GM23338 (cell line): ENCODE measurements at regions not wholly inside any gene's neighbourhood (a gene's known extent, or its start where the extent isn't known, plus 50 kb on each side); places are given as distances from the start of the nearest gene placed in this dataset.

Experiments
- ATAC-seq: fragments of 200-7000 bp; cut with Tn5 transposase; 3 replicates; pipeline ENCODE4 v1.9.1; 2020
- DNase-seq: peaks from one replicate; pipeline ENCODE4 v3.0.0-alpha.2; 2015; ENCODE audit warnings: low spot score
- H2AFZ ChIP-seq: fragments of 200-600 bp; sonication (generic); 2 replicates; pipeline ENCODE4 v1.8.0; 2016; ENCODE audit warnings: antibody characterized with exemption, mild to moderate bottlenecking, moderate library complexity
- H3F3A ChIP-seq: fragments of 200-600 bp; sonication (generic); replicated peaks from 2 replicates; pipeline ENCODE4 v1.8.0; 2017; ENCODE audit warnings: antibody characterized with exemption, mixed run types, low read depth
- H3K27ac ChIP-seq: fragments of 200-600 bp; sonication (generic); 2 replicates; pipeline ENCODE4 v1.6.1; 2016; ENCODE audit warnings: low read depth
- H3K27me3 ChIP-seq: fragments of 200-600 bp; sonication (generic); 2 replicates; pipeline ENCODE4 v1.8.0; 2016; ENCODE audit warnings: mild to moderate bottlenecking, mixed run types, moderate library complexity; ENCODE audit not compliant: insufficient read depth
- H3K36me3 ChIP-seq: fragments of 200-600 bp; sonication (generic); 2 replicates; pipeline ENCODE4 v1.8.0; 2016; ENCODE audit warnings: mild to moderate bottlenecking; ENCODE audit not compliant: insufficient read depth
- H3K4me1 ChIP-seq: fragments of 200-600 bp; sonication (generic); 2 replicates; pipeline ENCODE4 v1.8.0; 2016; ENCODE audit warnings: mild to moderate bottlenecking, moderate library complexity; ENCODE audit not compliant: insufficient read depth
- H3K4me2 ChIP-seq: fragments of 200-600 bp; sonication (generic); 2 replicates; pipeline ENCODE4 v1.7.1; 2017; ENCODE audit warnings: mixed run types
- H3K4me3 ChIP-seq: fragments of 200-600 bp; sonication (generic); 2 replicates; pipeline ENCODE4 v1.6.1; 2016; ENCODE audit warnings: mixed run types
- H3K79me2 ChIP-seq: fragments of 200-600 bp; sonication (generic); replicated peaks from 2 replicates; pipeline ENCODE4 v1.8.0; 2017; ENCODE audit warnings: mild to moderate bottlenecking; ENCODE audit not compliant: insufficient read depth
- H3K9me2 ChIP-seq: fragments of 200-600 bp; sonication (generic); 2 replicates; pipeline ENCODE4 v1.8.0; 2017; ENCODE audit not compliant: insufficient read depth
- H4K20me1 ChIP-seq: fragments of 200-600 bp; sonication (generic); replicated peaks from 2 replicates; pipeline ENCODE4 v1.8.0; 2017; ENCODE audit warnings: mild to moderate bottlenecking; ENCODE audit not compliant: insufficient read depth
- H3K27ac Mint-ChIP-seq: 2 replicates; pipeline ENCODE4 v1.8.0; 2020; ENCODE audit warnings: inconsistent platforms, mild to moderate bottlenecking, moderate library complexity, mixed read lengths
- H3K27me3 Mint-ChIP-seq: 3 replicates; pipeline ENCODE4 v1.8.0; 2022; ENCODE audit warnings: low read depth, mild to moderate bottlenecking, moderate library complexity, mixed read lengths, inconsistent platforms; ENCODE audit not compliant: insufficient read depth, poor library complexity
- H3K36me3 Mint-ChIP-seq: 3 replicates; pipeline ENCODE4 v1.8.0; 2021; ENCODE audit warnings: low read depth, mild to moderate bottlenecking, inconsistent platforms, moderate library complexity, mixed read lengths
- H3K4me1 Mint-ChIP-seq: 3 replicates; pipeline ENCODE4 v1.8.0; 2020; ENCODE audit warnings: mild to moderate bottlenecking, inconsistent platforms, mixed read lengths
- H3K4me3 Mint-ChIP-seq: 3 replicates; pipeline ENCODE4 v1.8.0; 2021; ENCODE audit warnings: moderate library complexity, mild to moderate bottlenecking, inconsistent platforms, mixed read lengths
- H3K9me3 Mint-ChIP-seq: 3 replicates; pipeline ENCODE4 v1.8.0; 2020; ENCODE audit warnings: moderate library complexity, mild to moderate bottlenecking, inconsistent platforms, mixed read lengths
- CREB1 ChIP-seq: fragments of 250-450 bp; sonication (Bioruptor Pico); IDR thresholded peaks from 2 replicates; pipeline ENCODE4 v1.5.0; 2020; ENCODE audit warnings: low read depth, mild to moderate bottlenecking, moderate library complexity
- EZH2 ChIP-seq: fragments of 200-600 bp; sonication (generic); IDR thresholded peaks from one replicate; pipeline ENCODE4 v1.8.0; 2017; ENCODE audit warnings: antibody characterized with exemption, mild to moderate bottlenecking, low read depth; ENCODE audit not compliant: unreplicated experiment
- EZH2phosphoT487 ChIP-seq: fragments of 200-600 bp; sonication (generic); IDR thresholded peaks from one replicate; pipeline ENCODE4 v1.8.1; 2018; ENCODE audit warnings: antibody characterized with exemption; ENCODE audit not compliant: unreplicated experiment
- JUNB ChIP-seq: IDR thresholded peaks from one replicate; pipeline ENCODE4 v1.6.1; 2016; ENCODE audit warnings: antibody characterized with exemption; ENCODE audit not compliant: unreplicated experiment
- NANOG ChIP-seq: IDR thresholded peaks from 2 replicates; pipeline ENCODE4 v1.6.1; 2016; ENCODE audit warnings: antibody characterized with exemption, borderline replicate concordance
- POLR2AphosphoS5 ChIP-seq: IDR thresholded peaks from 2 replicates; pipeline ENCODE4 v1.6.1; 2016; ENCODE audit warnings: antibody characterized with exemption, low read depth
- STAT1 ChIP-seq: IDR thresholded peaks from one replicate; pipeline ENCODE4 v1.6.1; 2016; ENCODE audit warnings: antibody characterized with exemption; ENCODE audit not compliant: unreplicated experiment
- ZNF114 ChIP-seq: fragments of 250-450 bp; sonication (Bioruptor Pico); IDR thresholded peaks from 2 replicates; pipeline ENCODE4 v1.5.0; 2020; ENCODE audit warnings: mild to moderate bottlenecking, moderate library complexity
- ZNF331 ChIP-seq: fragments of 250-450 bp; sonication (Bioruptor Pico); IDR thresholded peaks from 2 replicates; pipeline ENCODE4 v1.5.0; 2020; ENCODE audit warnings: low read depth, mild to moderate bottlenecking, moderate library complexity
- TF ChIP-seq, protein P1 (sequence below): IDR thresholded peaks from one replicate; pipeline ENCODE4 v1.6.1; 2018; ENCODE audit warnings: antibody characterized with exemption; ENCODE audit not compliant: unreplicated experiment
- TF ChIP-seq, protein P2 (sequence below): fragments of 250-450 bp; sonication (Bioruptor Pico); IDR thresholded peaks from 2 replicates; pipeline ENCODE4 v1.5.0; 2020; ENCODE audit warnings: mild to moderate bottlenecking, moderate library complexity
- TF ChIP-seq, protein P3 (sequence below): IDR thresholded peaks from 2 replicates; pipeline ENCODE4 v1.6.1; 2016; ENCODE audit warnings: antibody characterized with exemption
- TF ChIP-seq, protein P4 (sequence below), 2 experiments: fragments of 200-600 bp in 1 of 2; sonication (generic) in 1 of 2; conservative IDR thresholded peaks; 2 replicates each; pipeline versions ENCODE4 v1.5.1 to v1.6.1; 2016 to 2017; ENCODE audit warnings: antibody characterized with exemption in 2 of 2, low read depth in 2 of 2, mild to moderate bottlenecking in 2 of 2, moderate library complexity in 1 of 2

DNA sequence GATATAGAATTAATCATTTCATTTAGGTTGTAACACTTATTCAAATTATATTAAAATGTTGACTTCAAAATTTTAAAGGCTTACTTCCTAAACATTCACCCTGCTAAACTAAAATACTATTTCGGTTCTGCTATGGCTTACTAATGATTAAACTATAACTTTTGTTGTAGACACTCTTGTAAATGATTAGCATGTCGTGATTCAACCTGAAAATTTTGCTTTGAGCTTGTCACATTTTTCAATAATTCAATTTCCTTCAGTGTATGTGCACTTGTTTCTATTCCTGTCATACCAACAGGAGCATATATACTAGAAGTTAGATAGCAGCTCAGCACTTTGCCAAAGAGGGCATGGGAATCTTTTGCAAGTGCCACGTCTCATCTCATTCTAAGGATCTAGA, 1018.8 kb downstream of the AMY1C start:
- no peaks in the 10 kb centered on the region for H3K4me1 ChIP-seq
- no peaks in the 10 kb centered on the region for H3K9me2 ChIP-seq
- H4K20me1 ChIP-seq: no peaks in the 10 kb centered on the region
- H3K27ac ChIP-seq: no peak overlapping the region
- no peaks in the 10 kb centered on the region for H3K27me3 ChIP-seq
- no peaks in the 10 kb centered on the region for H3F3A ChIP-seq
- Mint-ChIP-seq H3K27me3 (no peaks in the 10 kb centered on the region), H3K27ac (no peak overlapping the region), H3K4me1 (no peaks in the 10 kb centered on the region), H3K9me3 (no peaks in the 10 kb centered on the region), H3K36me3 (no peaks in the 10 kb centered on the region), H3K4me3 (no peak overlapping the region)
- TF ChIP-seq, protein P1, sequence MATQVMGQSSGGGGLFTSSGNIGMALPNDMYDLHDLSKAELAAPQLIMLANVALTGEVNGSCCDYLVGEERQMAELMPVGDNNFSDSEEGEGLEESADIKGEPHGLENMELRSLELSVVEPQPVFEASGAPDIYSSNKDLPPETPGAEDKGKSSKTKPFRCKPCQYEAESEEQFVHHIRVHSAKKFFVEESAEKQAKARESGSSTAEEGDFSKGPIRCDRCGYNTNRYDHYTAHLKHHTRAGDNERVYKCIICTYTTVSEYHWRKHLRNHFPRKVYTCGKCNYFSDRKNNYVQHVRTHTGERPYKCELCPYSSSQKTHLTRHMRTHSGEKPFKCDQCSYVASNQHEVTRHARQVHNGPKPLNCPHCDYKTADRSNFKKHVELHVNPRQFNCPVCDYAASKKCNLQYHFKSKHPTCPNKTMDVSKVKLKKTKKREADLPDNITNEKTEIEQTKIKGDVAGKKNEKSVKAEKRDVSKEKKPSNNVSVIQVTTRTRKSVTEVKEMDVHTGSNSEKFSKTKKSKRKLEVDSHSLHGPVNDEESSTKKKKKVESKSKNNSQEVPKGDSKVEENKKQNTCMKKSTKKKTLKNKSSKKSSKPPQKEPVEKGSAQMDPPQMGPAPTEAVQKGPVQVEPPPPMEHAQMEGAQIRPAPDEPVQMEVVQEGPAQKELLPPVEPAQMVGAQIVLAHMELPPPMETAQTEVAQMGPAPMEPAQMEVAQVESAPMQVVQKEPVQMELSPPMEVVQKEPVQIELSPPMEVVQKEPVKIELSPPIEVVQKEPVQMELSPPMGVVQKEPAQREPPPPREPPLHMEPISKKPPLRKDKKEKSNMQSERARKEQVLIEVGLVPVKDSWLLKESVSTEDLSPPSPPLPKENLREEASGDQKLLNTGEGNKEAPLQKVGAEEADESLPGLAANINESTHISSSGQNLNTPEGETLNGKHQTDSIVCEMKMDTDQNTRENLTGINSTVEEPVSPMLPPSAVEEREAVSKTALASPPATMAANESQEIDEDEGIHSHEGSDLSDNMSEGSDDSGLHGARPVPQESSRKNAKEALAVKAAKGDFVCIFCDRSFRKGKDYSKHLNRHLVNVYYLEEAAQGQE: no peak
- no peak for TF ChIP-seq EZH2
- TF ChIP-seq, protein P2, sequence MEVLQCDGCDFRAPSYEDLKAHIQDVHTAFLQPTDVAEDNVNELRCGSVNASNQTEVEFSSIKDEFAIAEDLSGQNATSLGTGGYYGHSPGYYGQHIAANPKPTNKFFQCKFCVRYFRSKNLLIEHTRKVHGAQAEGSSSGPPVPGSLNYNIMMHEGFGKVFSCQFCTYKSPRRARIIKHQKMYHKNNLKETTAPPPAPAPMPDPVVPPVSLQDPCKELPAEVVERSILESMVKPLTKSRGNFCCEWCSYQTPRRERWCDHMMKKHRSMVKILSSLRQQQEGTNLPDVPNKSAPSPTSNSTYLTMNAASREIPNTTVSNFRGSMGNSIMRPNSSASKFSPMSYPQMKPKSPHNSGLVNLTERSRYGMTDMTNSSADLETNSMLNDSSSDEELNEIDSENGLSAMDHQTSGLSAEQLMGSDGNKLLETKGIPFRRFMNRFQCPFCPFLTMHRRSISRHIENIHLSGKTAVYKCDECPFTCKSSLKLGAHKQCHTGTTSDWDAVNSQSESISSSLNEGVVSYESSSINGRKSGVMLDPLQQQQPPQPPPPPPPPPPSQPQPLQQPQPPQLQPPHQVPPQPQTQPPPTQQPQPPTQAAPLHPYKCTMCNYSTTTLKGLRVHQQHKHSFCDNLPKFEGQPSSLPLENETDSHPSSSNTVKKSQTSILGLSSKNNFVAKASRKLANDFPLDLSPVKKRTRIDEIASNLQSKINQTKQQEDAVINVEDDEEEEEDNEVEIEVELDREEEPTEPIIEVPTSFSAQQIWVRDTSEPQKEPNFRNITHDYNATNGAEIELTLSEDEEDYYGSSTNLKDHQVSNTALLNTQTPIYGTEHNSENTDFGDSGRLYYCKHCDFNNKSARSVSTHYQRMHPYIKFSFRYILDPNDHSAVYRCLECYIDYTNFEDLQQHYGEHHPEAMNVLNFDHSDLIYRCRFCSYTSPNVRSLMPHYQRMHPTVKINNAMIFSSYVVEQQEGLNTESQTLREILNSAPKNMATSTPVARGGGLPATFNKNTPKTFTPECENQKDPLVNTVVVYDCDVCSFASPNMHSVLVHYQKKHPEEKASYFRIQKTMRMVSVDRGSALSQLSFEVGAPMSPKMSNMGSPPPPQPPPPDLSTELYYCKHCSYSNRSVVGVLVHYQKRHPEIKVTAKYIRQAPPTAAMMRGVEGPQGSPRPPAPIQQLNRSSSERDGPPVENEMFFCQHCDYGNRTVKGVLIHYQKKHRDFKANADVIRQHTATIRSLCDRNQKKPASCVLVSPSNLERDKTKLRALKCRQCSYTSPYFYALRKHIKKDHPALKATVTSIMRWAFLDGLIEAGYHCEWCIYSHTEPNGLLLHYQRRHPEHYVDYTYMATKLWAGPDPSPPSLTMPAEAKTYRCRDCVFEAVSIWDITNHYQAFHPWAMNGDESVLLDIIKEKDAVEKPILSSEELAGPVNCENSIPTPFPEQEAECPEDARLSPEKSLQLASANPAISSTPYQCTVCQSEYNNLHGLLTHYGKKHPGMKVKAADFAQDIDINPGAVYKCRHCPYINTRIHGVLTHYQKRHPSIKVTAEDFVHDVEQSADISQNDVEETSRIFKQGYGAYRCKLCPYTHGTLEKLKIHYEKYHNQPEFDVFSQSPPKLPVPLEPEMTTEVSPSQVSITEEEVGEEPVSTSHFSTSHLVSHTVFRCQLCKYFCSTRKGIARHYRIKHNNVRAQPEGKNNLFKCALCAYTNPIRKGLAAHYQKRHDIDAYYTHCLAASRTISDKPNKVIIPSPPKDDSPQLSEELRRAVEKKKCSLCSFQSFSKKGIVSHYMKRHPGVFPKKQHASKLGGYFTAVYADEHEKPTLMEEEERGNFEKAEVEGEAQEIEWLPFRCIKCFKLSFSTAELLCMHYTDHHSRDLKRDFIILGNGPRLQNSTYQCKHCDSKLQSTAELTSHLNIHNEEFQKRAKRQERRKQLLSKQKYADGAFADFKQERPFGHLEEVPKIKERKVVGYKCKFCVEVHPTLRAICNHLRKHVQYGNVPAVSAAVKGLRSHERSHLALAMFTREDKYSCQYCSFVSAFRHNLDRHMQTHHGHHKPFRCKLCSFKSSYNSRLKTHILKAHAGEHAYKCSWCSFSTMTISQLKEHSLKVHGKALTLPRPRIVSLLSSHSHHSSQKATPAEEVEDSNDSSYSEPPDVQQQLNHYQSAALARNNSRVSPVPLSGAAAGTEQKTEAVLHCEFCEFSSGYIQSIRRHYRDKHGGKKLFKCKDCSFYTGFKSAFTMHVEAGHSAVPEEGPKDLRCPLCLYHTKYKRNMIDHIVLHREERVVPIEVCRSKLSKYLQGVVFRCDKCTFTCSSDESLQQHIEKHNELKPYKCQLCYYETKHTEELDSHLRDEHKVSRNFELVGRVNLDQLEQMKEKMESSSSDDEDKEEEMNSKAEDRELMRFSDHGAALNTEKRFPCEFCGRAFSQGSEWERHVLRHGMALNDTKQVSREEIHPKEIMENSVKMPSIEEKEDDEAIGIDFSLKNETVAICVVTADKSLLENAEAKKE (CRISPR knock-in tag): no peak
- TF ChIP-seq, protein P3, sequence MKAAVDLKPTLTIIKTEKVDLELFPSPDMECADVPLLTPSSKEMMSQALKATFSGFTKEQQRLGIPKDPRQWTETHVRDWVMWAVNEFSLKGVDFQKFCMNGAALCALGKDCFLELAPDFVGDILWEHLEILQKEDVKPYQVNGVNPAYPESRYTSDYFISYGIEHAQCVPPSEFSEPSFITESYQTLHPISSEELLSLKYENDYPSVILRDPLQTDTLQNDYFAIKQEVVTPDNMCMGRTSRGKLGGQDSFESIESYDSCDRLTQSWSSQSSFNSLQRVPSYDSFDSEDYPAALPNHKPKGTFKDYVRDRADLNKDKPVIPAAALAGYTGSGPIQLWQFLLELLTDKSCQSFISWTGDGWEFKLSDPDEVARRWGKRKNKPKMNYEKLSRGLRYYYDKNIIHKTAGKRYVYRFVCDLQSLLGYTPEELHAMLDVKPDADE: no peak
- no peak for TF ChIP-seq CREB1 (CRISPR knock-in tag)
- TF ChIP-seq EZH2phosphoT487: no peak
- TF ChIP-seq ZNF331: no peak
- no peak for TF ChIP-seq JUNB
- no peak for TF ChIP-seq STAT1
- TF ChIP-seq NANOG: no peak
- TF ChIP-seq POLR2AphosphoS5: no peak
- TF ChIP-seq ZNF114 (CRISPR knock-in tag): no peak
- TF ChIP-seq, protein P4, sequence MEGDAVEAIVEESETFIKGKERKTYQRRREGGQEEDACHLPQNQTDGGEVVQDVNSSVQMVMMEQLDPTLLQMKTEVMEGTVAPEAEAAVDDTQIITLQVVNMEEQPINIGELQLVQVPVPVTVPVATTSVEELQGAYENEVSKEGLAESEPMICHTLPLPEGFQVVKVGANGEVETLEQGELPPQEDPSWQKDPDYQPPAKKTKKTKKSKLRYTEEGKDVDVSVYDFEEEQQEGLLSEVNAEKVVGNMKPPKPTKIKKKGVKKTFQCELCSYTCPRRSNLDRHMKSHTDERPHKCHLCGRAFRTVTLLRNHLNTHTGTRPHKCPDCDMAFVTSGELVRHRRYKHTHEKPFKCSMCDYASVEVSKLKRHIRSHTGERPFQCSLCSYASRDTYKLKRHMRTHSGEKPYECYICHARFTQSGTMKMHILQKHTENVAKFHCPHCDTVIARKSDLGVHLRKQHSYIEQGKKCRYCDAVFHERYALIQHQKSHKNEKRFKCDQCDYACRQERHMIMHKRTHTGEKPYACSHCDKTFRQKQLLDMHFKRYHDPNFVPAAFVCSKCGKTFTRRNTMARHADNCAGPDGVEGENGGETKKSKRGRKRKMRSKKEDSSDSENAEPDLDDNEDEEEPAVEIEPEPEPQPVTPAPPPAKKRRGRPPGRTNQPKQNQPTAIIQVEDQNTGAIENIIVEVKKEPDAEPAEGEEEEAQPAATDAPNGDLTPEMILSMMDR (conservative IDR thresholded peaks at IDR 0.05; ENCODE audit: low read depth in 2 of 2): no peak
- H2AFZ ChIP-seq: no peak overlapping the region
- no peak for ATAC-seq
- DNase-seq: no peak
- no peaks in the 10 kb centered on the region for H3K36me3 ChIP-seq
- H3K4me3 ChIP-seq: no peak overlapping the region
- H3K79me2 ChIP-seq: no peaks in the 10 kb centered on the region
- H3K4me2 ChIP-seq: no peak overlapping the region
